K562 (cell line): ENCODE measurements at regions not wholly inside any gene's neighbourhood (a gene's known extent, or its start where the extent isn't known, plus 50 kb on each side); places are given as distances from the start of the nearest gene placed in this dataset.
A peak's percentile ranks its signal among the peaks of the same experiment; 100 is the strongest.

Experiments used
- ATAC-seq: fragments of 200-7000 bp; cut with Tn5 transposase; 3 replicates; pipeline ENCODE4 v1.9.1; 2020; ENCODE audit warnings: moderate library complexity
- BruUV-seq: library from RNA; stranded (reverse); fragments of 400-500 nt; replicated peaks from 2 replicates; lab custom pipeline; 2021; lab: Mats Ljungman, UMichigan
- CTCF ChIA-PET: fragments of 300-600 bp; formaldehyde crosslinking; extraction: SDS; loops from one replicate; lab custom pipeline; 2021; ENCODE audit warnings: low intra/inter-chr PET ratio; lab: Yijun Ruan, JAX
- POLR2A ChIA-PET: fragments of 300-600, 350-650 bp; sonication (Branson Sonifier 250); formaldehyde crosslinking; extraction: SDS; loops from one replicate; lab custom pipeline; 2021; ENCODE audit warnings: antibody characterized with exemption, inconsistent platforms; lab: Yijun Ruan, JAX
- DNase-seq, 4 experiments: peaks; one replicate each; pipeline versions ENCODE4 v3.0.0 to v3.0.0-alpha.2; 2011 to 2018; ENCODE audit warnings: low spot score in 3 of 4, mixed read lengths in 3 of 4; ENCODE audit errors: extremely low read depth in 1 of 4
- FAIRE-seq: peaks from 2 replicates; lab custom pipeline; 2011; peaks lifted over from hg19 to GRCh38; lab: Jason Lieb, UNC
- H2AFZ ChIP-seq: 2 replicates; pipeline ENCODE4 v1.6.0; 2011; ENCODE audit warnings: low read depth, low read length, control low read depth, inconsistent platforms
- H3K27ac ChIP-seq: fragments of 200-600 bp; 3 replicates; pipeline ENCODE4 v1.8.0; 2011; ENCODE audit warnings: low read depth, mild to moderate bottlenecking, control low read depth, inconsistent platforms, low read length, moderate library complexity, mixed read lengths; ENCODE audit errors: extremely low read depth
- H3K27me3 ChIP-seq, 2 experiments: fragments of 300-600 bp in 1 of 2; 2 replicates in 1 of 2; 3 replicates in 1 of 2; pipeline versions ENCODE4 v1.6.0 to v1.8.0; 2011; ENCODE audit warnings: inconsistent platforms in 2 of 2, low read length in 2 of 2, mild to moderate bottlenecking in 1 of 2, mixed read lengths in 1 of 2, moderate library complexity in 1 of 2; ENCODE audit not compliant: control insufficient read depth in 2 of 2, insufficient read depth in 2 of 2
- H3K36me3 ChIP-seq: fragments of 300-600 bp; 3 replicates; pipeline ENCODE4 v1.8.0; 2011; ENCODE audit warnings: mild to moderate bottlenecking, low read length, inconsistent platforms; ENCODE audit not compliant: control insufficient read depth, insufficient read depth
- H3K4me1 ChIP-seq, 2 experiments: fragments of 200-600 bp in 1 of 2; replicated peaks in 1 of 2; 2 replicates in 1 of 2; 3 replicates in 1 of 2; pipeline versions ENCODE4 v1.5.1 to v1.8.0; 2011; ENCODE audit warnings: inconsistent platforms in 2 of 2, low read length in 2 of 2, mild to moderate bottlenecking in 1 of 2, mixed read lengths in 1 of 2, moderate library complexity in 1 of 2; ENCODE audit not compliant: control insufficient read depth in 2 of 2, insufficient read depth in 2 of 2
- H3K4me2 ChIP-seq: 2 replicates; pipeline ENCODE4 v1.6.1; 2011; ENCODE audit warnings: low read length, control low read depth, inconsistent platforms, mixed read lengths; ENCODE audit not compliant: insufficient read depth
- H3K4me3 ChIP-seq: fragments of 200-600 bp; sonication (generic), shearing (Covaris generic); 2 replicates; pipeline ENCODE4 v1.5.1; 2016; ENCODE audit warnings: control low read depth, inconsistent platforms
- H3K79me2 ChIP-seq: fragments of 200-600 bp; 3 replicates; pipeline ENCODE4 v1.8.0; 2011; ENCODE audit warnings: low read length, inconsistent platforms; ENCODE audit not compliant: control insufficient read depth, insufficient read depth
- H3K9ac ChIP-seq, 2 experiments: 2 replicates each; pipeline versions ENCODE4 v1.6.0 to v1.6.1; 2011; ENCODE audit warnings: low read depth in 2 of 2, low read length in 2 of 2, control low read depth in 1 of 2, inconsistent platforms in 1 of 2, mild to moderate bottlenecking in 1 of 2, mixed read lengths in 1 of 2; ENCODE audit not compliant: insufficient read depth in 1 of 2
- H3K9me1 ChIP-seq: one replicate; pipeline ENCODE4 v1.6.0; 2011; ENCODE audit warnings: inconsistent platforms, mild to moderate bottlenecking, low read length, moderate library complexity; ENCODE audit not compliant: control insufficient read depth, insufficient read depth
- H3K9me3 ChIP-seq: replicated peaks from 2 replicates; pipeline ENCODE4 v1.5.1; 2011; ENCODE audit warnings: low read depth, low read length, inconsistent platforms; ENCODE audit not compliant: control insufficient read depth, insufficient read depth
- H4K20me1 ChIP-seq: replicated peaks from 2 replicates; pipeline ENCODE4 v1.6.1; 2011; ENCODE audit warnings: low read length, inconsistent platforms, mixed read lengths; ENCODE audit not compliant: control insufficient read depth, insufficient read depth
- ATF1 ChIP-seq, 2 experiments: fragments of 450-650 bp in 1 of 2; IDR thresholded peaks; 2 replicates each; pipeline ENCODE4 v1.6.1; 2016; ENCODE audit warnings: missing compliant biosample characterization in 1 of 2, missing genetic modification characterization in 1 of 2
- RFX1 ChIP-seq: fragments of 450-650 bp; IDR thresholded peaks from 2 replicates; pipeline ENCODE4 v1.6.1; 2016; ENCODE audit warnings: mild to moderate bottlenecking, moderate library complexity
- TCF3 ChIP-seq: sonication (generic); formaldehyde crosslinking; IDR thresholded peaks from 2 replicates; pipeline ENCODE4 v1.4.0; 2020; ENCODE audit warnings: mild to moderate bottlenecking, missing genetic modification reagents
- ZNF408 ChIP-seq: fragments of 250-450 bp; sonication (Bioruptor Pico); IDR thresholded peaks from 2 replicates; pipeline ENCODE4 v1.4.0; 2020; ENCODE audit warnings: low read depth, mild to moderate bottlenecking, moderate library complexity
- WGBS: fragments of 100-300 bp; shearing (Covaris generic); methylation state at CpG from one replicate; pipeline ENCODE4 v1.1.6; 2016; ENCODE audit warnings: low coverage, mixed read lengths; ENCODE audit not compliant: insufficient coverage; ENCODE audit errors: missing lambda C conversion rate; 5-methylcytosine and 5-hydroxymethylcytosine counted together
- in situ Hi-C: fragments of 300-500 bp; cut with MboI; formaldehyde crosslinking; loops from 4 replicates; pipeline ENCODE4 v1.15.0; 2018; ENCODE audit warnings: inconsistent platforms, mixed read lengths
- intact Hi-C: fragments of 100-400 bp; cut with micrococcal nuclease; formaldehyde crosslinking; loops from 2 replicates; pipeline ENCODE4 v1.14.2; 2022
- TF ChIP-seq, protein P1 (sequence below): fragments of 250-450 bp; sonication (Bioruptor Pico); IDR thresholded peaks from 2 replicates; pipeline ENCODE4 v1.5.0; 2020; ENCODE audit warnings: mild to moderate bottlenecking

DNA sequence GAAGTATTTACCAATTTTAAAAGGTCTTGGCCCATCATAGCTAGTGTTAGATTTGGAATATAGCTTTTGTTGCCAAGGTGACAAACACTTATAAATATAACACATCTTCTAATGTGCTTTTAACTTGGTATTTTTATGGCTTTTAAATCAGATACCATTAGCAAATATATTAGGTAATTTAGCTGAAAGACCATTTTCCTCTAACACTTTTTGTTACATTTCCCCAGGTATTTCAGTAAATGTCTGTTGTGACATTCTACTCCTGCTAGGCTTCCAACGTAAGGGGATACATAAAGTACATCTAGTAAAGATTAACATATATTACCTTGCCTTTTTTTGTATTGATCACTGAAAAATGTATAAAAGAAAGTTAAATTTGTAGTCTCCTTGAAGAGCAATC is 75.0 kb upstream of the SEM1 start (continued):
- TF ChIP-seq TCF3 (no peak), ZNF408 (no peak)
- TF ChIP-seq, protein P1, sequence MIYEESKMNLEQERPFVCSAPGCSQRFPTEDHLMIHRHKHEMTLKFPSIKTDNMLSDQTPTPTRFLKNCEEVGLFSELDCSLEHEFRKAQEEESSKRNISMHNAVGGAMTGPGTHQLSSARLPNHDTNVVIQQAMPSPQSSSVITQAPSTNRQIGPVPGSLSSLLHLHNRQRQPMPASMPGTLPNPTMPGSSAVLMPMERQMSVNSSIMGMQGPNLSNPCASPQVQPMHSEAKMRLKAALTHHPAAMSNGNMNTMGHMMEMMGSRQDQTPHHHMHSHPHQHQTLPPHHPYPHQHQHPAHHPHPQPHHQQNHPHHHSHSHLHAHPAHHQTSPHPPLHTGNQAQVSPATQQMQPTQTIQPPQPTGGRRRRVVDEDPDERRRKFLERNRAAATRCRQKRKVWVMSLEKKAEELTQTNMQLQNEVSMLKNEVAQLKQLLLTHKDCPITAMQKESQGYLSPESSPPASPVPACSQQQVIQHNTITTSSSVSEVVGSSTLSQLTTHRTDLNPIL, result no peak
- TF ChIP-seq, all 486 proteins: peak for 0

DNA sequence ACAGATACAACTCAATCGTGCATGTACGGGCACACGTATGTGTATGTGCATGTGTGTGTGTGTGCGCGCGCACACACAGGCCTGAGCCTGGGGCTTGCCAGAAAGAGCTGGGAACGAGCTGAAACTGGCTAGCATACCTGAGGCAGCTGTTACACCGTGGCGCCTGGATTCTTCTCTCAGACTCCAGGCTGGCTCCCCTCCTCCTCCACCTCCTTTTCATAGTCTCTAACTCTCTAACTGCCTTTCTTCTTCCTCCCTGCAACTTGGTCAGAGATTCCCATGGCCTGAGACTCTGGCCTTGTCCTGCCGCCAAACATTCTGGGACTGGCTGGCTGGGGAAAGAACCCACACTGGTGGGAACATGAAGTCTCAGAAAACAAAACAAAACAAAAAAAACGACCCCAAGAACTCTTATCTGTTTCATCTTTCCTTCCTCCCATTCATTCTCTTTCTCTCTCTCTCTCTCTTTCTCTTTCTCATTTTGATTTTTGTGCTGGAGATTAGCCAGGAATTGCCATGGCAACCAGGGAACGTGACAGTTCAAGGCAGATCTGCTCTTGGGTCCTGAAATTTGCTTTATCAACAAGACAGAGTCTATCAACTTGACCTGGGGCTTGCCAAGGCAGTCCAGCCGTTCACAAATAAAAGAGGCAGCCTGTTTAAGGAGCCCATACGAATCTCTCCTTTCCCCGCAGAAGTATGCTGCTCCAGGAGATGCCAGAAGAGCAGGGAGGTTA is 76.8 kb upstream of the SEM1 start:
- DNase-seq (no peak), FAIRE-seq (no peak), ATAC-seq (no peak)
- CTCF ChIA-PET, result no interaction called here
- 15% methylated on average over 15 of the region's 15 CpGs for WGBS
- Histone ChIP-seq H3K4me1 (no peaks in the 10 kb centered on the region), H3K36me3 (no peaks in the 10 kb centered on the region), H3K27ac (no peak overlapping the region), H3K9me3 (no peaks in the 10 kb centered on the region), H4K20me1 (no peaks in the 10 kb centered on the region), H2AFZ (no peak overlapping the region), H3K4me2 (no peak overlapping the region), H3K79me2 (no peaks in the 10 kb centered on the region), H3K27me3 (peaks cover 0 to 4% of the 10 kb centered on the region in 2 experiments; a peak in 3 of 5 replicates), H3K4me3 (no peak overlapping the region), H3K9me1 (no peaks in the 10 kb centered on the region), H3K9ac (no peak overlapping the region)
- POLR2A ChIA-PET, result no interaction called here
- intact Hi-C loops, result loop anchor here (10.0 kb wide), 1 partner anchor 782 kb away; no protein-coding TSS in a partner anchor
- peak; percentile 55; the same call in 1 of the 2 replicates for TF ChIP-seq RFX1
- TF ChIP-seq ATF1 (CRISPR knock-in tag; IDR thresholded peaks at IDR 0.05), result no peak
- no peak for TF ChIP-seq ATF1 (tag; IDR thresholded peaks at IDR 0.05)
- BruUV-seq, result no TSS peak
- in situ Hi-C loops, result no loop called here
